Endothelial cell (in vitro differentiated cells): ENCODE measurements at regions not wholly inside any gene's neighbourhood (a gene's known extent, or its start where the extent isn't known, plus 50 kb on each side); places are given as distances from the start of the nearest gene placed in this dataset.

ENCODE experiments used
- DNase-seq: peaks from one replicate; pipeline ENCODE4 v3.0.0; 2021; ENCODE audit warnings: low spot score
- H3K27ac Mint-ChIP-seq: one replicate; pipeline ENCODE4 v1.8.0; 2021; ENCODE audit warnings: mixed read lengths, inconsistent platforms; ENCODE audit not compliant: unreplicated experiment
- H3K27me3 Mint-ChIP-seq: one replicate; pipeline ENCODE4 v1.8.0; 2021; ENCODE audit warnings: mild to moderate bottlenecking, moderate library complexity, mixed read lengths, inconsistent platforms; ENCODE audit not compliant: unreplicated experiment
- H3K36me3 Mint-ChIP-seq: one replicate; pipeline ENCODE4 v1.8.0; 2021; ENCODE audit warnings: mild to moderate bottlenecking, low read depth, mixed read lengths, inconsistent platforms; ENCODE audit not compliant: unreplicated experiment
- H3K4me1 Mint-ChIP-seq: one replicate; pipeline ENCODE4 v1.8.0; 2021; ENCODE audit warnings: mild to moderate bottlenecking, mixed read lengths, inconsistent platforms; ENCODE audit not compliant: unreplicated experiment
- H3K4me3 Mint-ChIP-seq: one replicate; pipeline ENCODE4 v1.8.0; 2021; ENCODE audit warnings: mild to moderate bottlenecking, mixed read lengths, inconsistent platforms; ENCODE audit not compliant: unreplicated experiment
- H3K9me3 Mint-ChIP-seq: one replicate; pipeline ENCODE4 v1.8.0; 2021; ENCODE audit warnings: mixed read lengths, inconsistent platforms; ENCODE audit not compliant: unreplicated experiment
- TF ChIP-seq, protein P1 (sequence below): fragments of 200-600 bp; sonication (generic); IDR thresholded peaks from one replicate; pipeline ENCODE4 v1.5.0; 2021; ENCODE audit warnings: antibody characterized with exemption; ENCODE audit not compliant: unreplicated experiment

DNA sequence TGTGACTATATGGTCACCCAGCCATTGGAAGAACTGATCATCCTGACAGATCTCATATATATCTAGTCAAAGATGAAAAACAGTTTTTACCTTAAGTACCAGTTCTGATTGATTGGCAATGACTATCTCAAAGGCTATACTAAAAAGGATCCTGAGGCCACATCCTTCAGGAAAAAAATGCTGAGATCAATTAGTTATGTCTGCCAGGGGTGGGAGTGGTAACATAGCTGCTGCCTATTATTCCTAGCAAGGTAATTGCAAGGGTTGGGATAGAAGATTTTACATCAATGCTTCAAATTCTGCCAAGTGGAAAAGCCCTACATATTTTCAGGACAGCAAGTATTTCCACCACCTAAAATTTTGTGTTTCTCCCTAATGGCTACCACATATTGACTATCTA lies 114.7 kb downstream of the C1D start:
- no peak overlapping the region for H3K4me3 Mint-ChIP-seq
- TF ChIP-seq, protein P1, sequence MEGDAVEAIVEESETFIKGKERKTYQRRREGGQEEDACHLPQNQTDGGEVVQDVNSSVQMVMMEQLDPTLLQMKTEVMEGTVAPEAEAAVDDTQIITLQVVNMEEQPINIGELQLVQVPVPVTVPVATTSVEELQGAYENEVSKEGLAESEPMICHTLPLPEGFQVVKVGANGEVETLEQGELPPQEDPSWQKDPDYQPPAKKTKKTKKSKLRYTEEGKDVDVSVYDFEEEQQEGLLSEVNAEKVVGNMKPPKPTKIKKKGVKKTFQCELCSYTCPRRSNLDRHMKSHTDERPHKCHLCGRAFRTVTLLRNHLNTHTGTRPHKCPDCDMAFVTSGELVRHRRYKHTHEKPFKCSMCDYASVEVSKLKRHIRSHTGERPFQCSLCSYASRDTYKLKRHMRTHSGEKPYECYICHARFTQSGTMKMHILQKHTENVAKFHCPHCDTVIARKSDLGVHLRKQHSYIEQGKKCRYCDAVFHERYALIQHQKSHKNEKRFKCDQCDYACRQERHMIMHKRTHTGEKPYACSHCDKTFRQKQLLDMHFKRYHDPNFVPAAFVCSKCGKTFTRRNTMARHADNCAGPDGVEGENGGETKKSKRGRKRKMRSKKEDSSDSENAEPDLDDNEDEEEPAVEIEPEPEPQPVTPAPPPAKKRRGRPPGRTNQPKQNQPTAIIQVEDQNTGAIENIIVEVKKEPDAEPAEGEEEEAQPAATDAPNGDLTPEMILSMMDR, result no peak
- peaks cover 6% of the 10 kb centered on the region for H3K4me1 Mint-ChIP-seq
- H3K27me3 Mint-ChIP-seq, result no peaks in the 10 kb centered on the region
- H3K36me3 Mint-ChIP-seq, result no peaks in the 10 kb centered on the region
- no peak for DNase-seq
- H3K27ac Mint-ChIP-seq, result no peak overlapping the region
- no peaks in the 10 kb centered on the region for H3K9me3 Mint-ChIP-seq

DNA sequence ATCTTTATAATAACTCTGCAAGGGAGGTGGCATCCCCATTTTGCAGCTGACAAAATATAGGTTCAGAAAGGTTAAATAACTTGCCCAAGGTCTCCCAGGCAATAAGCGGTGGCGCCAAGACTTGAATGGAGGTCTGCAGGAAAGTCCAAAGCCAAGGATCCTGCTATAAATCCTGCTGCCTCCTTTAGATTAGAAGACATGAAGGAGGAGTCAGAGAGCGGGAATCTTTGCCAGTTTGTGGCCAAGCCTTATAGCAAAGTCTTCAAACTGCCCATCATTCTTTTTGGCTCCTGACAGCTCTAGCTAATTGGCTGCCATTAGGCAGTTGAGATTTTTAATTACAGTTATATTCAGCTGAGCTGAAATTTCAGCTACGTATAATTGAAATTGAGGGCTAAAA lies 114.3 kb downstream of the C1D start:
- no peak overlapping the region for H3K27ac Mint-ChIP-seq
- H3K27me3 Mint-ChIP-seq, result no peaks in the 10 kb centered on the region
- no peaks in the 10 kb centered on the region for H3K9me3 Mint-ChIP-seq
- H3K36me3 Mint-ChIP-seq, result no peaks in the 10 kb centered on the region
- TF ChIP-seq, protein P1, result no peak
- H3K4me1 Mint-ChIP-seq, result peaks cover 6% of the 10 kb centered on the region
- no peak for DNase-seq
- no peak overlapping the region for H3K4me3 Mint-ChIP-seq

DNA sequence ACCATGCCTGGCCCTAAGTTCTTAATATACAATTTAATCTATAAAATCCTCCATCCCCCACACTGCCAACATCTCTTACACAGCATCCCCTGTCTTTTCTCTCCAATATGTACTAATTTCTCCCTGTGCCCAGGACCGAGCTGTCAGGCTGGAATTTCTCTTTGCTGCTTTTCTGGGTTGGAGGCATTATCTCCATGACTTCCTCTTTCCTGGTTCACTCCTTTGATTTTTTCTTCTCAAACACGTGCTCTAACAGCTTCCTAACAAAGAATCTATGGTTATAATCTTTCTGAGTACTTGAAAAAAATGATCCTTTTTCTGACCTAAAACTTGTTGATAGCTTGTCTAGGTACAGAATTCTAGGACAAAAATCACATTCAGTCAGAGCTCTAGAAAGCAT lies 112.8 kb downstream of the C1D start:
- DNase-seq, result no peak
- TF ChIP-seq, protein P1, result no peak
- Mint-ChIP-seq H3K27ac (no peak overlapping the region), H3K36me3 (no peaks in the 10 kb centered on the region), H3K4me1 (peaks cover 6% of the 10 kb centered on the region), H3K4me3 (no peak overlapping the region), H3K9me3 (no peaks in the 10 kb centered on the region), H3K27me3 (no peaks in the 10 kb centered on the region)

DNA sequence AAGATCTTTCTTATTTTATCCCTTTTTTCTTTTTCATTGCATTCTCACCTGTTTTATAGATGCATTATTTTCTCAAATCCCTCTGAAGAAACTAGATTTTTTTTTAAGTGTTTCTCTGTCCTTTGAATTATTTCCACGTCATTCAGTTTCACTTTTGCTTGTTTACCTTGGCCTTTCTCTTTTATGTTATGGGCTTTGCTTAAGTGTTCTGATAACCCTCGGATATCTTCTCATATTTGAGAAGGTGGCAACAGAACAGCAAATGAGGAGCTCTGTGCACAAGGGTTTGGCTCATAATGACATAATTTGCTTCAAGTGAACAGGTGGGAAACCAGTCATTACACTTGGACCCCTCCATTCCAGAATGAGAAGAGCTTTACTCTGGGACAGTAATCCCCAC lies 111.9 kb downstream of the C1D start:
- H3K4me3 Mint-ChIP-seq, result no peak overlapping the region
- no peaks in the 10 kb centered on the region for H3K36me3 Mint-ChIP-seq
- TF ChIP-seq, protein P1, result no peak
- peaks cover 6% of the 10 kb centered on the region for H3K4me1 Mint-ChIP-seq
- DNase-seq, result no peak
- H3K27me3 Mint-ChIP-seq, result no peaks in the 10 kb centered on the region
- no peak overlapping the region for H3K27ac Mint-ChIP-seq
- no peaks in the 10 kb centered on the region for H3K9me3 Mint-ChIP-seq

DNA sequence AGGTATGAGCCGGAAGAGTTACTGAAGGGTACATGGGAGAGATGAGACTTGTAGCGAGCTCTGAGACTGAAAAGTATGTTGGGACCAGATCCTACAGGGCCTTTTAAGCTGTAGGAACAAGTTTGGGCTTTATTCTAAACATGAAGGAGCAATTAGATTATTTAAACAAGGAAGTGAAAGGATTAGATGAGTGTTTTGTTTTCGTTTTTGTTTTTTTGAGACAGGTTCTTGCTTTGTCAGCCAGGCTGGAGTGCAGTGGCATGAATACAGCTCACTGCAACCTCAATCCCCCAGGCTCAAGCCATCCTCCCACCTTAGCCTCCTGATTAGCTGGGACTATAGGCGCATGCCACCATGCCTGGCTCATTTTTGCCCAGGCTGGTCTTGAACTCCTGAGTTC lies 110.7 kb downstream of the C1D start:
- H3K27me3 Mint-ChIP-seq, result no peaks in the 10 kb centered on the region

More for the DNA sequence above, 110.7 kb downstream of the C1D start:
- H3K4me3 Mint-ChIP-seq, result no peak overlapping the region
- TF ChIP-seq, protein P1, result no peak
- no peaks in the 10 kb centered on the region for H3K36me3 Mint-ChIP-seq
- no peak overlapping the region for H3K27ac Mint-ChIP-seq
- DNase-seq, result no peak
- no peaks in the 10 kb centered on the region for H3K9me3 Mint-ChIP-seq
- peaks cover 6% of the 10 kb centered on the region for H3K4me1 Mint-ChIP-seq
